ENCODE measurements at regions not wholly inside any gene's neighbourhood (a gene's known extent, or its start where the extent isn't known, plus 50 kb on each side); places are given as distances from the start of the nearest gene placed in this dataset.

DNA sequence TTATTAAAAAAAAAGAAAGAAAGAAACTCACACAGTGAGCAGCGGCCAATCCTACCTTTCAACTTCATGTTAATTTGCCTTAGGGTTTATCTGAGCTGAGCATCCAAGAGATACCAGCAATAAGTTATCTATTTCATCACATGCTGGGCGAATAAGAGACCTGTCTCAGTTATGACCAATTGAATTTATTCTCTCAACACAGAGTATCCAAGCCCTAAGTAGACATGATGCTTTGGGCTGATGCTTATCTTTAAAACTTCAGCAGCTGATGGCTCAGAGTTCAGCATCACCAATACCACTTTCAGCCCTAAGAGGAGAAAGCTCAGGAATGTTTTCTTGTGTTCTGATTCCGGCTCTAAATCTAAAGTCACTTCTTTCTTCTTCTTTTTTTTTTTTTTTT is 489.0 kb upstream of the ZFHX3 start:
- no peaks in the 10 kb centered on the region for H3K4me1 Mint-ChIP-seq (ENCODE audit: low read depth)
- CTCF ChIA-PET = no interaction called here

GRCh38 chr16:73531021-73531420 is 483.1 kb upstream of the ZFHX3 start:
- POLR2A ChIA-PET = no interaction called here
- no peaks in the 10 kb centered on the region for H3K27me3 Mint-ChIP-seq
- no peak for DNase-seq
- intact Hi-C loops (cut with micrococcal nuclease) = no loop called here
- H3K9me3 Mint-ChIP-seq = no peaks in the 10 kb centered on the region
- no peak overlapping the region for H3K4me3 Mint-ChIP-seq
- H3K4me1 Mint-ChIP-seq (ENCODE audit: low read depth) = no peaks in the 10 kb centered on the region
- ATAC-seq = no peak
- H3K36me3 Mint-ChIP-seq (ENCODE audit: low read depth) = no peaks in the 10 kb centered on the region
- CTCF ChIA-PET = no interaction called here
- H3K27ac Mint-ChIP-seq = no peak overlapping the region
- TF ChIP-seq CTCF (IDR thresholded peaks at IDR 0.05) = no peak

More for the DNA sequence above, 489.0 kb upstream of the ZFHX3 start:
- Mint-ChIP-seq H3K27me3 (no peaks in the 10 kb centered on the region), H3K9me3 (no peaks in the 10 kb centered on the region), H3K4me3 (no peak overlapping the region), H3K27ac (no peak overlapping the region), H3K36me3 (ENCODE audit: low read depth) (no peaks in the 10 kb centered on the region)
- TF ChIP-seq CTCF (IDR thresholded peaks at IDR 0.05) = no peak
- POLR2A ChIA-PET = no interaction called here
- ATAC-seq (no peak), DNase-seq (no peak)
- intact Hi-C loops (cut with micrococcal nuclease) = no loop called here

- Mint-ChIP-seq H3K9me3 (no peaks in the 10 kb centered on the region), H3K27me3 (no peaks in the 10 kb centered on the region), H3K27ac (no peak overlapping the region), H3K4me3 (no peak overlapping the region), H3K36me3 (ENCODE audit: low read depth) (no peaks in the 10 kb centered on the region), H3K4me1 (ENCODE audit: low read depth) (no peaks in the 10 kb centered on the region)
- CTCF ChIA-PET = no interaction called here
- POLR2A ChIA-PET = no interaction called here
- ATAC-seq (no peak), DNase-seq (no peak)
- no peak for TF ChIP-seq CTCF (IDR thresholded peaks at IDR 0.05)
- intact Hi-C loops (cut with micrococcal nuclease) = no loop called here
Observed at GRCh38 chr16:73530529-73530928, 482.6 kb upstream of the ZFHX3 start.

- Mint-ChIP-seq H3K4me1 (ENCODE audit: low read depth) (no peaks in the 10 kb centered on the region), H3K9me3 (no peaks in the 10 kb centered on the region), H3K27me3 (no peaks in the 10 kb centered on the region), H3K36me3 (ENCODE audit: low read depth) (no peaks in the 10 kb centered on the region), H3K27ac (no peak overlapping the region), H3K4me3 (no peak overlapping the region)
- ChIA-PET CTCF (no interaction called here), POLR2A (no interaction called here)
- ATAC-seq (no peak), DNase-seq (no peak)
- intact Hi-C loops (cut with micrococcal nuclease) = no loop called here
- no peak for TF ChIP-seq CTCF (IDR thresholded peaks at IDR 0.05)
Observed at GRCh38 chr16:73529303-73530012, 481.5 kb upstream of the ZFHX3 start.

DNA sequence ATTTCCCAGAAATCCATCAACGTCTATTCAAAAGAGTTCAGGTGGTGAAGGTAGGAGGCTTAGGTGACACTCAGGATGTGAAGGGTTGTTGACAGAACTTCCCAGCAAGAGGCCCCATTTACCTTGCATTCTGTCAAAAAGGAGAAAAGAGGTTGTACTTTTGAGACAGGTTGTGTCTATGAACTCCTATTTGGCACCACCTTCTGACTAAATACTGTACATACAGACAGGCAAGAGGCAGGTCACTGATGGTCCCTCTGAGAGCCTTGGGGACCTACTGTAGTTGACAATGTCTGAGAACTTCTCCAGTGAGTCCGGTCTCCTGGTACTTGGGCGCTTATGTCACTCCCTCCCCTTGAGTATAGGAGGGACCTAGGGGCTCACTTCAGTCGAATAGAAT is 479.3 kb upstream of the ZFHX3 start:
- Mint-ChIP-seq H3K27me3 (no peaks in the 10 kb centered on the region), H3K9me3 (no peaks in the 10 kb centered on the region), H3K4me1 (ENCODE audit: low read depth) (no peaks in the 10 kb centered on the region), H3K27ac (no peak overlapping the region), H3K36me3 (ENCODE audit: low read depth) (no peaks in the 10 kb centered on the region), H3K4me3 (no peak overlapping the region)
- intact Hi-C loops (cut with micrococcal nuclease) = no loop called here
- no peak for TF ChIP-seq CTCF (IDR thresholded peaks at IDR 0.05)
- no peak for DNase-seq
- no peak for ATAC-seq
- ChIA-PET POLR2A (no interaction called here), CTCF (no interaction called here)
